ENCODE measurements at regions not wholly inside any gene's neighbourhood (a gene's known extent, or its start where the extent isn't known, plus 50 kb on each side); places are given as distances from the start of the nearest gene placed in this dataset.

GRCh38 chr13:81395368-81395767 is 1054.4 kb upstream of the SPRY2 start:
- H3K27ac ChIP-seq (ENCODE audit: low read depth in 2 of 2, low read length in 2 of 2), result no peak overlapping the region
- intact Hi-C loops (cut with DNase I), result no loop called here
- H3K27me3 ChIP-seq (ENCODE audit: control insufficient read depth, insufficient read depth, low read length), result no peaks in the 10 kb centered on the region
- TF ChIP-seq CTCF (IDR thresholded peaks at IDR 0.05; ENCODE audit: borderline replicate concordance, extremely low read depth, insufficient read depth), result no peak
- H3K4me3 ChIP-seq (ENCODE audit: low read length in 3 of 3), result no peak overlapping the region
- peak in 1 of 5 donors; percentile 29 for DNase-seq
- FAIRE-seq, result no peak
- no peaks in the 10 kb centered on the region for H3K36me3 ChIP-seq (ENCODE audit: control insufficient read depth in 2 of 3, insufficient read depth in 3 of 3, low read length in 3 of 3)
- H3K4me1 ChIP-seq (ENCODE audit: control insufficient read depth in 2 of 3, insufficient read depth in 2 of 3, low read depth in 1 of 3, low read length in 3 of 3), result no peaks in the 10 kb centered on the region
- no peaks in the 10 kb centered on the region for H3K9me3 ChIP-seq (ENCODE audit: control insufficient read depth in 2 of 3, insufficient read depth in 1 of 3, low read length in 3 of 3)
- H3K9ac ChIP-seq (ENCODE audit: low read length in 3 of 3), result no peak overlapping the region

GRCh38 chr13:81394640-81395039 is 1053.7 kb upstream of the SPRY2 start:
- TF ChIP-seq CTCF (IDR thresholded peaks at IDR 0.05; ENCODE audit: borderline replicate concordance, extremely low read depth, insufficient read depth), result no peak
- no peaks in the 10 kb centered on the region for H3K9me3 ChIP-seq (ENCODE audit: control insufficient read depth in 2 of 3, insufficient read depth in 1 of 3, low read length in 3 of 3)
- no peak overlapping the region for H3K9ac ChIP-seq (ENCODE audit: low read length in 3 of 3)
- FAIRE-seq, result no peak
- H3K27ac ChIP-seq (ENCODE audit: low read depth in 2 of 2, low read length in 2 of 2), result no peak overlapping the region
- no peak for DNase-seq
- intact Hi-C loops (cut with DNase I), result no loop called here
- no peaks in the 10 kb centered on the region for H3K36me3 ChIP-seq (ENCODE audit: control insufficient read depth in 2 of 3, insufficient read depth in 3 of 3, low read length in 3 of 3)
- H3K4me3 ChIP-seq (ENCODE audit: low read length in 3 of 3), result no peak overlapping the region
- no peaks in the 10 kb centered on the region for H3K27me3 ChIP-seq (ENCODE audit: control insufficient read depth, insufficient read depth, low read length)
- H3K4me1 ChIP-seq (ENCODE audit: control insufficient read depth in 2 of 3, insufficient read depth in 2 of 3, low read depth in 1 of 3, low read length in 3 of 3), result no peaks in the 10 kb centered on the region

- H3K4me1 ChIP-seq (ENCODE audit: control insufficient read depth in 2 of 3, insufficient read depth in 2 of 3, low read depth in 1 of 3, low read length in 3 of 3), result no peaks in the 10 kb centered on the region
- no peaks in the 10 kb centered on the region for H3K36me3 ChIP-seq (ENCODE audit: control insufficient read depth in 2 of 3, insufficient read depth in 3 of 3, low read length in 3 of 3)
- H3K9ac ChIP-seq (ENCODE audit: low read length in 3 of 3), result no peak overlapping the region
- FAIRE-seq (no peak), DNase-seq (peak in 1 of 5 donors; percentile 45)
- no peak overlapping the region for H3K27ac ChIP-seq (ENCODE audit: low read depth in 2 of 2, low read length in 2 of 2)
- H3K27me3 ChIP-seq (ENCODE audit: control insufficient read depth, insufficient read depth, low read length), result no peaks in the 10 kb centered on the region
- no peak for TF ChIP-seq CTCF (IDR thresholded peaks at IDR 0.05; ENCODE audit: borderline replicate concordance, extremely low read depth, insufficient read depth)
- intact Hi-C loops (cut with DNase I), result no loop called here
- H3K9me3 ChIP-seq (ENCODE audit: control insufficient read depth in 2 of 3, insufficient read depth in 1 of 3, low read length in 3 of 3), result no peaks in the 10 kb centered on the region
- H3K4me3 ChIP-seq (ENCODE audit: low read length in 3 of 3), result no peak overlapping the region
Observed at GRCh38 chr13:81393721-81394120, 1052.8 kb upstream of the SPRY2 start.

- Histone ChIP-seq H3K4me3 (ENCODE audit: low read length in 3 of 3) (no peak overlapping the region), H3K27me3 (ENCODE audit: control insufficient read depth, insufficient read depth, low read length) (no peaks in the 10 kb centered on the region), H3K36me3 (ENCODE audit: control insufficient read depth in 2 of 3, insufficient read depth in 3 of 3, low read length in 3 of 3) (no peaks in the 10 kb centered on the region), H3K27ac (ENCODE audit: low read depth in 2 of 2, low read length in 2 of 2) (no peak overlapping the region), H3K9me3 (ENCODE audit: control insufficient read depth in 2 of 3, insufficient read depth in 1 of 3, low read length in 3 of 3) (no peaks in the 10 kb centered on the region), H3K9ac (ENCODE audit: low read length in 3 of 3) (no peak overlapping the region), H3K4me1 (ENCODE audit: control insufficient read depth in 2 of 3, insufficient read depth in 2 of 3, low read depth in 1 of 3, low read length in 3 of 3) (no peaks in the 10 kb centered on the region)
- TF ChIP-seq CTCF (IDR thresholded peaks at IDR 0.05; ENCODE audit: borderline replicate concordance, extremely low read depth, insufficient read depth), result no peak
- intact Hi-C loops (cut with DNase I), result no loop called here
- DNase-seq (no peak), FAIRE-seq (no peak)
Observed at GRCh38 chr13:81393110-81393509, 1052.2 kb upstream of the SPRY2 start.
